Ovary (tissue), 3 donors: ENCODE measurements at regions not wholly inside any gene's neighbourhood (a gene's known extent, or its start where the extent isn't known, plus 50 kb on each side); places are given as distances from the start of the nearest gene placed in this dataset.

Experiments
- EP300 ChIP-seq: sonication (generic); formaldehyde crosslinking; IDR thresholded peaks from one replicate; pipeline ENCODE4 v1.6.1; 2017; ENCODE audit warnings: antibody characterized with exemption
- POLR2A ChIP-seq: fragments of 450-650 bp; IDR thresholded peaks from one replicate; pipeline ENCODE4 v1.6.1; 2017; ENCODE audit warnings: antibody characterized with exemption, mild to moderate bottlenecking, moderate library complexity
- TF ChIP-seq, protein P1 (sequence below), 3 donors: fragments of 450-650 bp in 2 of 3; fragments of 200-600 bp in 1 of 3; IDR thresholded peaks; one replicate each; pipeline versions ENCODE4 v1.5.1 to v1.8.0; 2016 to 2022; ENCODE audit warnings: antibody characterized with exemption in 3 of 3, mild to moderate bottlenecking in 1 of 3
- donor health status: DM: no; HTN: no; CAD: no.

DNA sequence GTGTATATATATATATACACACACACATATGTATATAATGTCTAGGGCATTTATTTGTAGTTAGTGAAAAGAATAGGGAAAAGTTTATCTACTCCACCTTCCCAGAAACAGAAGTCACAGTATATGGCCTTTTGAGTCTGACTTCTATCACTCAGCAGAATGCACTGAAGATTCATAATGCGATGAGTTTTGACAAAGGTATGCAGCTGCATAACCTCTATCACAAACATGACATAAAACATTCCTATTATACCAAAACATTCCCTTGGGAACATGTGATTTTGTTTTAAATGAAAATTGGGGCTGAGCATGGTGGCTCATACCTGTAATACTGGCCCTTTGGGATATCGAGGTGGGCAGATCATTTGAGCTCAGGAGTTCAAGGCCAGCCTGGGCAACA lies 137.3 kb upstream of the EEPD1 start:
- TF ChIP-seq, protein P1, sequence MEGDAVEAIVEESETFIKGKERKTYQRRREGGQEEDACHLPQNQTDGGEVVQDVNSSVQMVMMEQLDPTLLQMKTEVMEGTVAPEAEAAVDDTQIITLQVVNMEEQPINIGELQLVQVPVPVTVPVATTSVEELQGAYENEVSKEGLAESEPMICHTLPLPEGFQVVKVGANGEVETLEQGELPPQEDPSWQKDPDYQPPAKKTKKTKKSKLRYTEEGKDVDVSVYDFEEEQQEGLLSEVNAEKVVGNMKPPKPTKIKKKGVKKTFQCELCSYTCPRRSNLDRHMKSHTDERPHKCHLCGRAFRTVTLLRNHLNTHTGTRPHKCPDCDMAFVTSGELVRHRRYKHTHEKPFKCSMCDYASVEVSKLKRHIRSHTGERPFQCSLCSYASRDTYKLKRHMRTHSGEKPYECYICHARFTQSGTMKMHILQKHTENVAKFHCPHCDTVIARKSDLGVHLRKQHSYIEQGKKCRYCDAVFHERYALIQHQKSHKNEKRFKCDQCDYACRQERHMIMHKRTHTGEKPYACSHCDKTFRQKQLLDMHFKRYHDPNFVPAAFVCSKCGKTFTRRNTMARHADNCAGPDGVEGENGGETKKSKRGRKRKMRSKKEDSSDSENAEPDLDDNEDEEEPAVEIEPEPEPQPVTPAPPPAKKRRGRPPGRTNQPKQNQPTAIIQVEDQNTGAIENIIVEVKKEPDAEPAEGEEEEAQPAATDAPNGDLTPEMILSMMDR (IDR thresholded peaks at IDR 0.05), result no peak
- TF ChIP-seq EP300 (no peak), POLR2A (no peak)
